Mucosa of descending colon (tissue), 3 donors: ENCODE measurements at regions not wholly inside any gene's neighbourhood (a gene's known extent, or its start where the extent isn't known, plus 50 kb on each side); places are given as distances from the start of the nearest gene placed in this dataset.

ENCODE experiments used
- ATAC-seq: fragments of 200-7000 bp; cut with Tn5 transposase; one replicate; pipeline ENCODE4 v1.9.1; 2020; ENCODE audit warnings: mild to moderate bottlenecking, moderate library complexity
- DNase-seq, 3 donors: peaks; one replicate each; pipeline ENCODE4 v3.0.0-alpha.2; 2020
- H3K36me3 ChIP-seq: fragments of 200-600 bp; one replicate; pipeline ENCODE4 v1.8.0; 2021; ENCODE audit warnings: low read depth, mild to moderate bottlenecking
- H3K4me1 ChIP-seq: fragments of 200-600 bp; one replicate; pipeline ENCODE4 v1.8.0; 2021; ENCODE audit warnings: low read depth, mild to moderate bottlenecking
- H3K4me3 ChIP-seq: fragments of 200-600 bp; one replicate; pipeline ENCODE4 v1.8.0; 2021; ENCODE audit warnings: mild to moderate bottlenecking
- H3K9me3 ChIP-seq: fragments of 200-600 bp; one replicate; pipeline ENCODE4 v1.8.0; 2021; ENCODE audit warnings: mild to moderate bottlenecking
- CTCF ChIP-seq: fragments of 200-600 bp; IDR thresholded peaks from one replicate; pipeline ENCODE4 v1.8.0; 2022; ENCODE audit warnings: antibody characterized with exemption, mild to moderate bottlenecking
- intact Hi-C, 2 donors: fragments of 100-400 bp; cut with DNase I in 1 of 2; cut with micrococcal nuclease in 1 of 2; formaldehyde crosslinking; loops; one replicate each; pipeline versions ENCODE4 v1.11.0 to v1.11.1; 2022; cut with DNase I, micrococcal nuclease
- donor health status: DM: no; HTN: no; CAD: no; lungs with moderate emphysema.
- donor health status: DM: no; HTN: no; CAD: no.
- donor health status: DM: no; HTN: yes; CAD: no.

GRCh38 chr3:18732474-18732873 lies 307.3 kb upstream of the SATB1 start:
- no peak for DNase-seq
- TF ChIP-seq CTCF, result no peak
- intact Hi-C loops, result no loop called here
- H3K4me1 ChIP-seq, result no peaks in the 10 kb centered on the region
- no peak for ATAC-seq
- H3K4me3 ChIP-seq, result no peak overlapping the region
- H3K9me3 ChIP-seq, result no peaks in the 10 kb centered on the region
- H3K36me3 ChIP-seq, result no peaks in the 10 kb centered on the region

GRCh38 chr3:18730491-18730890 lies 305.4 kb upstream of the SATB1 start:
- no peak for TF ChIP-seq CTCF
- intact Hi-C loops, result no loop called here
- ATAC-seq, result no peak
- Histone ChIP-seq H3K4me1 (no peaks in the 10 kb centered on the region), H3K36me3 (no peaks in the 10 kb centered on the region), H3K4me3 (no peak overlapping the region), H3K9me3 (no peaks in the 10 kb centered on the region)
- no peak for DNase-seq

- TF ChIP-seq CTCF, result no peak
- H3K9me3 ChIP-seq, result no peaks in the 10 kb centered on the region
- ATAC-seq (no peak), DNase-seq (no peak)
- no peaks in the 10 kb centered on the region for H3K4me1 ChIP-seq
- H3K36me3 ChIP-seq, result no peaks in the 10 kb centered on the region
- intact Hi-C loops, result no loop called here
- H3K4me3 ChIP-seq, result no peak overlapping the region
Measured at GRCh38 chr3:18729671-18730070, 304.5 kb upstream of the SATB1 start.

- Histone ChIP-seq H3K4me1 (no peaks in the 10 kb centered on the region), H3K36me3 (no peaks in the 10 kb centered on the region), H3K4me3 (no peak overlapping the region), H3K9me3 (no peaks in the 10 kb centered on the region)
- ATAC-seq (peak; percentile 69), DNase-seq (no peak)
- no peak for TF ChIP-seq CTCF
- intact Hi-C loops, result no loop called here
Measured at GRCh38 chr3:18725668-18726407, 300.7 kb upstream of the SATB1 start.

- intact Hi-C loops, result no loop called here
- TF ChIP-seq CTCF, result no peak
- DNase-seq, result no peak
- no peaks in the 10 kb centered on the region for H3K9me3 ChIP-seq
- H3K36me3 ChIP-seq, result no peaks in the 10 kb centered on the region
- no peaks in the 10 kb centered on the region for H3K4me1 ChIP-seq
- peak; percentile 25 for ATAC-seq
- no peak overlapping the region for H3K4me3 ChIP-seq
Measured at GRCh38 chr3:18724456-18724855, 299.3 kb upstream of the SATB1 start.
